Smooth muscle cell (in vitro differentiated cells): ENCODE measurements at regions not wholly inside any gene's neighbourhood (a gene's known extent, or its start where the extent isn't known, plus 50 kb on each side); places are given as distances from the start of the nearest gene placed in this dataset.
"Not testable (repeated sequence)": the region's sequence is repeated elsewhere in the genome, so short reads cannot be mapped to it uniquely, and the experiment has no call there.

Experiments
- DNase-seq: peaks from one replicate; lab custom pipeline; 2025; ENCODE audit not compliant: unreplicated experiment; lab: John Stamatoyannopoulos, UW
- H2AFZ ChIP-seq: fragments of 200-600 bp; sonication (generic); 2 replicates; pipeline ENCODE4 v1.6.0; 2016; ENCODE audit warnings: antibody characterized with exemption, low read depth, mild to moderate bottlenecking
- H3F3A ChIP-seq: fragments of 200-600 bp; sonication (generic); 2 replicates; pipeline ENCODE4 v1.6.0; 2017; ENCODE audit warnings: antibody characterized with exemption, low read depth
- H3K27ac ChIP-seq: fragments of 200-600 bp; sonication (generic); 2 replicates; pipeline ENCODE4 v1.5.1; 2016; ENCODE audit warnings: low read depth, mild to moderate bottlenecking
- H3K27me3 ChIP-seq: fragments of 200-600 bp; sonication (generic); 2 replicates; pipeline ENCODE4 v1.6.1; 2016; ENCODE audit warnings: low read depth, mild to moderate bottlenecking
- H3K36me3 ChIP-seq: fragments of 200-600 bp; sonication (generic); 2 replicates; pipeline ENCODE4 v1.5.1; 2016; ENCODE audit warnings: low read depth
- H3K4me1 ChIP-seq: fragments of 200-600 bp; sonication (generic); 2 replicates; pipeline ENCODE4 v1.5.1; 2016; ENCODE audit warnings: low read depth
- H3K4me2 ChIP-seq: fragments of 200-600 bp; sonication (generic); 2 replicates; pipeline ENCODE4 v1.6.0; 2016; ENCODE audit warnings: mild to moderate bottlenecking
- H3K4me3 ChIP-seq: fragments of 200-600 bp; sonication (generic); 2 replicates; pipeline ENCODE4 v1.5.1; 2016; ENCODE audit warnings: mild to moderate bottlenecking
- H3K79me2 ChIP-seq: fragments of 200-600 bp; sonication (generic); 2 replicates; pipeline ENCODE4 v1.6.0; 2016; ENCODE audit warnings: low read depth, mild to moderate bottlenecking
- H3K9ac ChIP-seq: fragments of 200-600 bp; sonication (generic); 2 replicates; pipeline ENCODE4 v1.6.0; 2016; ENCODE audit warnings: low read depth
- H3K9me3 ChIP-seq: fragments of 200-600 bp; sonication (generic); replicated peaks from 2 replicates; pipeline ENCODE4 v1.5.1; 2016; ENCODE audit warnings: low read depth
- H4K20me1 ChIP-seq: fragments of 200-600 bp; sonication (generic); 2 replicates; pipeline ENCODE4 v1.6.0; 2016; ENCODE audit warnings: low read depth
- whole genome bisulfite sequencing: methylation state at CpG from one replicate; pipeline ENCODE4 v1.1.7; 2016; ENCODE audit warnings: low lambda C conversion rate; 5-methylcytosine and 5-hydroxymethylcytosine counted together
- TF ChIP-seq, protein P1 (sequence below): fragments of 200-600 bp; sonication (generic); IDR thresholded peaks from 2 replicates; pipeline ENCODE4 v1.5.1; 2017; ENCODE audit warnings: borderline replicate concordance, mild to moderate bottlenecking, antibody characterized with exemption; ENCODE audit not compliant: insufficient read depth, poor library complexity, severe bottlenecking

DNA sequence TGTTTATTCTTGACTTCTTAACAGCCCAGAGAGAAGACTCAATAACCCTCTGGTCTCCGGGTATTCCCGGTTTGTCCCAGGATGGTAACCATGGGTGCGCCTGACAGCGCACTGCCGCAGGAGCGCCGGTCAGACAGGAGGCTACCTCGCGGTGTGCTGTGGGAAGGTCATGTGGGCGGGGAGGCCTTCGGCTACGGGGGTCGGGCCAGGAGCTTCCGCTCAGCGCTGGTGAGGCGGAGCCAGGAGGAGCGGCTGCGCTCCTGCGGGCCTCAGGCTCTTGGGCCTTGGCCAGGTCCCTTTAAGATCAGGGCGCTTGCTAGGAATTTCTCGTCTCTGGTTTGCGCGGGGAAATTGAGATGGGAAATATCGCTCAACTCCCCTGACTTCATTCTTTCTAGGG lies 182.3 kb upstream of the NDN start:
- Histone ChIP-seq H4K20me1 (no peaks in the 10 kb centered on the region), H3K27ac (peak overlapping the region; percentile 5), H3K9ac (no peak overlapping the region), H3K4me3 (peak overlapping the region; percentile 38), H3K4me2 (peak overlapping the region; percentile 78), H2AFZ (peak overlapping the region; percentile 49), H3K27me3 (no peaks in the 10 kb centered on the region), H3K9me3 (no peaks in the 10 kb centered on the region), H3K79me2 (no peaks in the 10 kb centered on the region), H3F3A (no peaks in the 10 kb centered on the region), H3K4me1 (no peaks in the 10 kb centered on the region), H3K36me3 (no peaks in the 10 kb centered on the region)
- no peak for DNase-seq
- 41% methylated on average over 24 of the region's 24 CpGs for WGBS
- TF ChIP-seq, protein P1, sequence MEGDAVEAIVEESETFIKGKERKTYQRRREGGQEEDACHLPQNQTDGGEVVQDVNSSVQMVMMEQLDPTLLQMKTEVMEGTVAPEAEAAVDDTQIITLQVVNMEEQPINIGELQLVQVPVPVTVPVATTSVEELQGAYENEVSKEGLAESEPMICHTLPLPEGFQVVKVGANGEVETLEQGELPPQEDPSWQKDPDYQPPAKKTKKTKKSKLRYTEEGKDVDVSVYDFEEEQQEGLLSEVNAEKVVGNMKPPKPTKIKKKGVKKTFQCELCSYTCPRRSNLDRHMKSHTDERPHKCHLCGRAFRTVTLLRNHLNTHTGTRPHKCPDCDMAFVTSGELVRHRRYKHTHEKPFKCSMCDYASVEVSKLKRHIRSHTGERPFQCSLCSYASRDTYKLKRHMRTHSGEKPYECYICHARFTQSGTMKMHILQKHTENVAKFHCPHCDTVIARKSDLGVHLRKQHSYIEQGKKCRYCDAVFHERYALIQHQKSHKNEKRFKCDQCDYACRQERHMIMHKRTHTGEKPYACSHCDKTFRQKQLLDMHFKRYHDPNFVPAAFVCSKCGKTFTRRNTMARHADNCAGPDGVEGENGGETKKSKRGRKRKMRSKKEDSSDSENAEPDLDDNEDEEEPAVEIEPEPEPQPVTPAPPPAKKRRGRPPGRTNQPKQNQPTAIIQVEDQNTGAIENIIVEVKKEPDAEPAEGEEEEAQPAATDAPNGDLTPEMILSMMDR, result no peak

DNA sequence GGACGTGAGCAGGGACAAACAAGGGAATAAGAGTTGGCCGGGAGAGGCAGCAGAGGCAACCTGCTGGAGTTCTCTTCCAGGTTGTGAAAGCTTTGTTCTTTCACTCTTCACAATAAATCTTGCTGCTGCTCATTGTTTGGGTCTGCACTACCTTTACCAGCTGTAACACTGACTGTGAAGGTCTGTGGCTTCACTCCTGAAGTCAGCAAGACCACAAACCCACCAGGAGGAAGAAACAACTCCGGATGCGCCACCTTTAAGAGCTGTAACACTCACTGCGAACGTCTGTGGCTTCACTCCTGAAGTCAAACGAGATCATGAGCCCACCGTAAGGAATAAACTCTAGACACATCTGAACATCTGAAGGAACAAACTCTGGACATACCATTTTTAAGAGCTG lies 186.5 kb upstream of the NDN start:
- H3F3A ChIP-seq, H3K4me1 ChIP-seq, H3K4me2 ChIP-seq, H2AFZ ChIP-seq, H3K9me3 ChIP-seq, H3K36me3 ChIP-seq, DNase-seq, H3K79me2 ChIP-seq, H3K9ac ChIP-seq, H4K20me1 ChIP-seq, H3K27me3 ChIP-seq, H3K27ac ChIP-seq, H3K4me3 ChIP-seq: not testable (repeated sequence)
- 81% methylated on average over 8 of the region's 8 CpGs for WGBS

DNA sequence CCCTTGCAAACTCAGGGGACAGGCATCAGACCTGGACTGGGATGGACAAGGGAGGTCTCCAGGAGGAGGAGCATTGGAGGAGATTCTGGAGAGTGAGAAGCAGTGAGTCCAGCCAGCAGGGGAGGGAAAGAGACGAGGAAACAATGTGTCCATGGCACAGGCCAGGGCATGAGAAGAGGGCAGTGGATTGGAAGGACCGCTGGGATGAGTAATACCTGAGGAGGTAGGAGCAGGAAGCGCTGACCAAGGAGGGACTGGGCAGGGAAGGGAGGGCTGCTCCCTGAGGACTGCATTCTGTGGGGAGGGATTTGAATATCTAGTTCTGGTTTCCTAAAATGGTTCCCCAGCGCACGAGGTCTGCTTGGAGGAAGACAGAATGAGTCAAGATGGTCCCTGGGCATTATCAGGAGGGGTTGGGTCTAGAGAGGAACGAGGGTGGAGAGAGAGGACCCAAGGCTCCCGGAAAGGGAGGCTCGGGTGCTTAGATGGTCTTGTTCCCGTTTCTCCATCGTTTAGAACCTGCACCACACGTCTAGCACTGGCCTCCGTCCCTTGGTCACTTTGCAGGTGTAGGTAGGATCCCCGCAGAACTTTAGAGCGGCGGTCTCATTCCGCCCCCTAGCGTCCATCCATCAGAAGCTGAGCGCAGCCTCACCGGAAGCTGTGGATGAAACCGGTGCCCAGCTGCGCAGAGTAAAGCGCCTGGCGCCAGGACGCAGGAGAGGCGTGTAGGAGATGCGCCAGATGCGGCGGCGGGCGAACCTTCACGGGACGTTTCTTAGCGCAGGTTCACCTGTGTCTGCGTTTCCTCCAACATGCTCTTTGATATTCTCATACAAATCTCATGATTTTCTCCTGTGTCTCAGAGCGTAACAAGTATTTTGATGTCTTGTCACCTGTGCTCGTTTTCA lies 190.7 kb upstream of the NDN start:
- no peaks in the 10 kb centered on the region for H3F3A ChIP-seq
- H3K79me2 ChIP-seq, result no peaks in the 10 kb centered on the region
- no peak overlapping the region for H3K27ac ChIP-seq
- H3K36me3 ChIP-seq, result no peaks in the 10 kb centered on the region
- H3K4me1 ChIP-seq, result no peaks in the 10 kb centered on the region
- H3K9me3 ChIP-seq, result no peaks in the 10 kb centered on the region
- H3K27me3 ChIP-seq, result no peaks in the 10 kb centered on the region
- 46% methylated on average over 36 of the region's 36 CpGs for WGBS
- H2AFZ ChIP-seq, result no peak overlapping the region
- H3K4me2 ChIP-seq, result peak overlapping the region; percentile 73
- TF ChIP-seq, protein P1, result peak; percentile 61
- no peak for DNase-seq
- H3K9ac ChIP-seq, result no peak overlapping the region
- H3K4me3 ChIP-seq, result peak overlapping the region; percentile 37
- no peaks in the 10 kb centered on the region for H4K20me1 ChIP-seq

DNA sequence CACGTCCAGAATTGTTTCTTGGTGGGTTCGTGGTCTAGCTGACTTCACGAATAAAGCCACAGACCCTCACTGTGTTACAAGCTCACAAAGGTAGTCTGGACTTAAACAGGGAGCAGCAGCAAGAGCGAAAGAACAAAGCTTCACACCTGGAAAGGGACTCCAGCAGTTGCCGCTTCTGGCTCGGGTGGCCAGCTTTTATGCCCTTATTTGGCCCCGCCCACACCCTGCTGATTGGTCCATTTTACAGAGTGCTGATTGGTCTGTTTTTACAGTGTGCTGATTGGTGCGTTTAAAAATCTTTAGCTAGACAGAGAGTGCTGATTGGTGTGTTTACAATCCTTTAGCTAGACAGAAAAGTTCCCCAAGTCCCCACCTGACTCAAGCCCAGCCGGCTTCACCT lies 194.2 kb upstream of the NDN start:
- Histone ChIP-seq H3K79me2 (no peaks in the 10 kb centered on the region), H4K20me1 (no peaks in the 10 kb centered on the region), H3K9ac (no peak overlapping the region), H3K36me3 (no peaks in the 10 kb centered on the region), H3K4me3 (no peak overlapping the region), H3K4me2 (no peak overlapping the region), H3K4me1 (no peaks in the 10 kb centered on the region), H3K27ac (no peak overlapping the region), H3K9me3 (no peaks in the 10 kb centered on the region), H3K27me3 (no peaks in the 10 kb centered on the region), H3F3A (no peaks in the 10 kb centered on the region), H2AFZ (no peak overlapping the region)
- TF ChIP-seq, protein P1, result no peak
- WGBS, result 84% methylated on average over 9 of the region's 9 CpGs
- no peak for DNase-seq
